ENCODE measurements at regions not wholly inside any gene's neighbourhood (a gene's known extent, or its start where the extent isn't known, plus 50 kb on each side); places are given as distances from the start of the nearest gene placed in this dataset.

DNA sequence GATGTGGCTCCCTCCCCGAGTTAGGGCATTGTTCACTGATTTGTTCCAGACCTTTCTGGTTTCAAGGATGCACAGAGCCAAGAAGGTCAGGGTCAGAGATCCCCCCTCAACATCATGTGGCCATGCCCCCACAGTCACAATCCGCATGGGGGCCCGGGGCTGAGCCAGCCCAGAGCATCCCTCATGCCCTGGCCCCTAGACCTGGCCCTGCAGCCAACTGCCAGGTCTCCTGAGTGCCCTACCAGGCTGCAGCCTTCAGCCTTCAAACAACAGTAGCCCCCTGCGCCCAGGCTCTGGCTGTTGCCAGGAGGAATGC is 142.4 kb downstream of the CRYBB2 start (continued):
- no peak for TF ChIP-seq EZH2phosphoT487 (IDR thresholded peaks at IDR 0.05; ENCODE audit: unreplicated experiment)
- no peak for TF ChIP-seq STAT1 (IDR thresholded peaks at IDR 0.05; ENCODE audit: unreplicated experiment)
- no peak for TF ChIP-seq ZNF331 (CRISPR knock-in tag; IDR thresholded peaks at IDR 0.05; ENCODE audit: low read depth)

- Mint-ChIP-seq H3K4me3 (no peak overlapping the region), H3K4me1 (peaks cover 7% of the 10 kb centered on the region), H3K9me3 (no peaks in the 10 kb centered on the region), H3K27ac (no peak overlapping the region), H3K36me3 (ENCODE audit: low read depth) (peaks cover 9% of the 10 kb centered on the region; the same call in 2 of the 3 replicates), H3K27me3 (ENCODE audit: insufficient read depth, low read depth, poor library complexity) (peaks cover 28% of the 10 kb centered on the region)
- Histone ChIP-seq H3K9me2 (ENCODE audit: insufficient read depth) (no peaks in the 10 kb centered on the region), H3K4me3 (no peak overlapping the region), H3K36me3 (ENCODE audit: insufficient read depth) (no peaks in the 10 kb centered on the region), H3F3A (replicated peaks; ENCODE audit: low read depth) (0 out of 2 replicates have a peak, but pooled peaks cover 2% of the 10 kb centered on the region), H4K20me1 (replicated peaks; ENCODE audit: insufficient read depth) (peaks cover 6% of the 10 kb centered on the region), H3K27me3 (ENCODE audit: insufficient read depth) (no peaks in the 10 kb centered on the region), H3K27ac (ENCODE audit: low read depth) (no peak overlapping the region), H2AFZ (no peak overlapping the region), H3K79me2 (replicated peaks; ENCODE audit: insufficient read depth) (no peaks in the 10 kb centered on the region), H3K4me2 (no peak overlapping the region), H3K4me1 (ENCODE audit: insufficient read depth) (no peaks in the 10 kb centered on the region)
- ATAC-seq (peak; percentile 91), DNase-seq (ENCODE audit: low spot score) (peak; percentile 97)
- TF ChIP-seq ETS1 (IDR thresholded peaks at IDR 0.05) (no peak), EZH2 (IDR thresholded peaks at IDR 0.05; ENCODE audit: low read depth, unreplicated experiment) (no peak), NANOG (IDR thresholded peaks at IDR 0.05; ENCODE audit: borderline replicate concordance) (no peak), CREB1 (CRISPR knock-in tag; IDR thresholded peaks at IDR 0.05; ENCODE audit: low read depth) (0 out of 2 replicates have a peak, but pooled peaks have one; percentile 12)
- TF ChIP-seq, protein P1, sequence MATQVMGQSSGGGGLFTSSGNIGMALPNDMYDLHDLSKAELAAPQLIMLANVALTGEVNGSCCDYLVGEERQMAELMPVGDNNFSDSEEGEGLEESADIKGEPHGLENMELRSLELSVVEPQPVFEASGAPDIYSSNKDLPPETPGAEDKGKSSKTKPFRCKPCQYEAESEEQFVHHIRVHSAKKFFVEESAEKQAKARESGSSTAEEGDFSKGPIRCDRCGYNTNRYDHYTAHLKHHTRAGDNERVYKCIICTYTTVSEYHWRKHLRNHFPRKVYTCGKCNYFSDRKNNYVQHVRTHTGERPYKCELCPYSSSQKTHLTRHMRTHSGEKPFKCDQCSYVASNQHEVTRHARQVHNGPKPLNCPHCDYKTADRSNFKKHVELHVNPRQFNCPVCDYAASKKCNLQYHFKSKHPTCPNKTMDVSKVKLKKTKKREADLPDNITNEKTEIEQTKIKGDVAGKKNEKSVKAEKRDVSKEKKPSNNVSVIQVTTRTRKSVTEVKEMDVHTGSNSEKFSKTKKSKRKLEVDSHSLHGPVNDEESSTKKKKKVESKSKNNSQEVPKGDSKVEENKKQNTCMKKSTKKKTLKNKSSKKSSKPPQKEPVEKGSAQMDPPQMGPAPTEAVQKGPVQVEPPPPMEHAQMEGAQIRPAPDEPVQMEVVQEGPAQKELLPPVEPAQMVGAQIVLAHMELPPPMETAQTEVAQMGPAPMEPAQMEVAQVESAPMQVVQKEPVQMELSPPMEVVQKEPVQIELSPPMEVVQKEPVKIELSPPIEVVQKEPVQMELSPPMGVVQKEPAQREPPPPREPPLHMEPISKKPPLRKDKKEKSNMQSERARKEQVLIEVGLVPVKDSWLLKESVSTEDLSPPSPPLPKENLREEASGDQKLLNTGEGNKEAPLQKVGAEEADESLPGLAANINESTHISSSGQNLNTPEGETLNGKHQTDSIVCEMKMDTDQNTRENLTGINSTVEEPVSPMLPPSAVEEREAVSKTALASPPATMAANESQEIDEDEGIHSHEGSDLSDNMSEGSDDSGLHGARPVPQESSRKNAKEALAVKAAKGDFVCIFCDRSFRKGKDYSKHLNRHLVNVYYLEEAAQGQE (IDR thresholded peaks at IDR 0.05; ENCODE audit: unreplicated experiment) = no peak
- TF ChIP-seq, protein P2, sequence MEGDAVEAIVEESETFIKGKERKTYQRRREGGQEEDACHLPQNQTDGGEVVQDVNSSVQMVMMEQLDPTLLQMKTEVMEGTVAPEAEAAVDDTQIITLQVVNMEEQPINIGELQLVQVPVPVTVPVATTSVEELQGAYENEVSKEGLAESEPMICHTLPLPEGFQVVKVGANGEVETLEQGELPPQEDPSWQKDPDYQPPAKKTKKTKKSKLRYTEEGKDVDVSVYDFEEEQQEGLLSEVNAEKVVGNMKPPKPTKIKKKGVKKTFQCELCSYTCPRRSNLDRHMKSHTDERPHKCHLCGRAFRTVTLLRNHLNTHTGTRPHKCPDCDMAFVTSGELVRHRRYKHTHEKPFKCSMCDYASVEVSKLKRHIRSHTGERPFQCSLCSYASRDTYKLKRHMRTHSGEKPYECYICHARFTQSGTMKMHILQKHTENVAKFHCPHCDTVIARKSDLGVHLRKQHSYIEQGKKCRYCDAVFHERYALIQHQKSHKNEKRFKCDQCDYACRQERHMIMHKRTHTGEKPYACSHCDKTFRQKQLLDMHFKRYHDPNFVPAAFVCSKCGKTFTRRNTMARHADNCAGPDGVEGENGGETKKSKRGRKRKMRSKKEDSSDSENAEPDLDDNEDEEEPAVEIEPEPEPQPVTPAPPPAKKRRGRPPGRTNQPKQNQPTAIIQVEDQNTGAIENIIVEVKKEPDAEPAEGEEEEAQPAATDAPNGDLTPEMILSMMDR (conservative IDR thresholded peaks at IDR 0.05; ENCODE audit: low read depth in 2 of 2) = peak; percentile 100
- TF ChIP-seq, protein P3, sequence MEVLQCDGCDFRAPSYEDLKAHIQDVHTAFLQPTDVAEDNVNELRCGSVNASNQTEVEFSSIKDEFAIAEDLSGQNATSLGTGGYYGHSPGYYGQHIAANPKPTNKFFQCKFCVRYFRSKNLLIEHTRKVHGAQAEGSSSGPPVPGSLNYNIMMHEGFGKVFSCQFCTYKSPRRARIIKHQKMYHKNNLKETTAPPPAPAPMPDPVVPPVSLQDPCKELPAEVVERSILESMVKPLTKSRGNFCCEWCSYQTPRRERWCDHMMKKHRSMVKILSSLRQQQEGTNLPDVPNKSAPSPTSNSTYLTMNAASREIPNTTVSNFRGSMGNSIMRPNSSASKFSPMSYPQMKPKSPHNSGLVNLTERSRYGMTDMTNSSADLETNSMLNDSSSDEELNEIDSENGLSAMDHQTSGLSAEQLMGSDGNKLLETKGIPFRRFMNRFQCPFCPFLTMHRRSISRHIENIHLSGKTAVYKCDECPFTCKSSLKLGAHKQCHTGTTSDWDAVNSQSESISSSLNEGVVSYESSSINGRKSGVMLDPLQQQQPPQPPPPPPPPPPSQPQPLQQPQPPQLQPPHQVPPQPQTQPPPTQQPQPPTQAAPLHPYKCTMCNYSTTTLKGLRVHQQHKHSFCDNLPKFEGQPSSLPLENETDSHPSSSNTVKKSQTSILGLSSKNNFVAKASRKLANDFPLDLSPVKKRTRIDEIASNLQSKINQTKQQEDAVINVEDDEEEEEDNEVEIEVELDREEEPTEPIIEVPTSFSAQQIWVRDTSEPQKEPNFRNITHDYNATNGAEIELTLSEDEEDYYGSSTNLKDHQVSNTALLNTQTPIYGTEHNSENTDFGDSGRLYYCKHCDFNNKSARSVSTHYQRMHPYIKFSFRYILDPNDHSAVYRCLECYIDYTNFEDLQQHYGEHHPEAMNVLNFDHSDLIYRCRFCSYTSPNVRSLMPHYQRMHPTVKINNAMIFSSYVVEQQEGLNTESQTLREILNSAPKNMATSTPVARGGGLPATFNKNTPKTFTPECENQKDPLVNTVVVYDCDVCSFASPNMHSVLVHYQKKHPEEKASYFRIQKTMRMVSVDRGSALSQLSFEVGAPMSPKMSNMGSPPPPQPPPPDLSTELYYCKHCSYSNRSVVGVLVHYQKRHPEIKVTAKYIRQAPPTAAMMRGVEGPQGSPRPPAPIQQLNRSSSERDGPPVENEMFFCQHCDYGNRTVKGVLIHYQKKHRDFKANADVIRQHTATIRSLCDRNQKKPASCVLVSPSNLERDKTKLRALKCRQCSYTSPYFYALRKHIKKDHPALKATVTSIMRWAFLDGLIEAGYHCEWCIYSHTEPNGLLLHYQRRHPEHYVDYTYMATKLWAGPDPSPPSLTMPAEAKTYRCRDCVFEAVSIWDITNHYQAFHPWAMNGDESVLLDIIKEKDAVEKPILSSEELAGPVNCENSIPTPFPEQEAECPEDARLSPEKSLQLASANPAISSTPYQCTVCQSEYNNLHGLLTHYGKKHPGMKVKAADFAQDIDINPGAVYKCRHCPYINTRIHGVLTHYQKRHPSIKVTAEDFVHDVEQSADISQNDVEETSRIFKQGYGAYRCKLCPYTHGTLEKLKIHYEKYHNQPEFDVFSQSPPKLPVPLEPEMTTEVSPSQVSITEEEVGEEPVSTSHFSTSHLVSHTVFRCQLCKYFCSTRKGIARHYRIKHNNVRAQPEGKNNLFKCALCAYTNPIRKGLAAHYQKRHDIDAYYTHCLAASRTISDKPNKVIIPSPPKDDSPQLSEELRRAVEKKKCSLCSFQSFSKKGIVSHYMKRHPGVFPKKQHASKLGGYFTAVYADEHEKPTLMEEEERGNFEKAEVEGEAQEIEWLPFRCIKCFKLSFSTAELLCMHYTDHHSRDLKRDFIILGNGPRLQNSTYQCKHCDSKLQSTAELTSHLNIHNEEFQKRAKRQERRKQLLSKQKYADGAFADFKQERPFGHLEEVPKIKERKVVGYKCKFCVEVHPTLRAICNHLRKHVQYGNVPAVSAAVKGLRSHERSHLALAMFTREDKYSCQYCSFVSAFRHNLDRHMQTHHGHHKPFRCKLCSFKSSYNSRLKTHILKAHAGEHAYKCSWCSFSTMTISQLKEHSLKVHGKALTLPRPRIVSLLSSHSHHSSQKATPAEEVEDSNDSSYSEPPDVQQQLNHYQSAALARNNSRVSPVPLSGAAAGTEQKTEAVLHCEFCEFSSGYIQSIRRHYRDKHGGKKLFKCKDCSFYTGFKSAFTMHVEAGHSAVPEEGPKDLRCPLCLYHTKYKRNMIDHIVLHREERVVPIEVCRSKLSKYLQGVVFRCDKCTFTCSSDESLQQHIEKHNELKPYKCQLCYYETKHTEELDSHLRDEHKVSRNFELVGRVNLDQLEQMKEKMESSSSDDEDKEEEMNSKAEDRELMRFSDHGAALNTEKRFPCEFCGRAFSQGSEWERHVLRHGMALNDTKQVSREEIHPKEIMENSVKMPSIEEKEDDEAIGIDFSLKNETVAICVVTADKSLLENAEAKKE (CRISPR knock-in tag; IDR thresholded peaks at IDR 0.05) = no peak
These were observed 142.9 kb downstream of the CRYBB2 start for GRCh38 chr22:25362215-25362882.

Data from GM23338 (cell line).